ENCODE measurements at regions not wholly inside any gene's neighbourhood (a gene's known extent, or its start where the extent isn't known, plus 50 kb on each side); places are given as distances from the start of the nearest gene placed in this dataset.

GRCh38 chr12:127567531-127567930 is 699.4 kb upstream of the TMEM132C start:
- no CpG with 5 or more reads among the region's 2 CpGs for WGBS (ENCODE audit: extremely low coverage, insufficient read length, low lambda C conversion rate)
- H3K27me3 Mint-ChIP-seq (ENCODE audit: low read depth) = peaks cover 41% of the 10 kb centered on the region

More at GRCh38 chr12:127567531-127567930, 699.4 kb upstream of the TMEM132C start:
- Histone ChIP-seq H3K4me2 (ENCODE audit: insufficient read depth, insufficient read length, low read length) (no peak overlapping the region), H2BK20ac (ENCODE audit: low read depth, low read length, poor library complexity, severe bottlenecking) (no peak overlapping the region), H3K27ac (ENCODE audit: insufficient read length, low read depth, low read length) (no peak overlapping the region), H2AFZ (ENCODE audit: low read length) (no peak overlapping the region), H3T11ph (ENCODE audit: low read length) (no peak overlapping the region), H2AK5ac (ENCODE audit: insufficient read length, low read length) (no peak overlapping the region), H3K56ac (ENCODE audit: insufficient read length, low read depth, low read length) (no peak overlapping the region), H3K14ac (ENCODE audit: insufficient read depth, low read length) (no peak overlapping the region), H3K79me1 (ENCODE audit: insufficient read depth, low read depth, low read length, poor library complexity, severe bottlenecking) (no peaks in the 10 kb centered on the region), H2BK5ac (ENCODE audit: insufficient read length, low read length) (no peak overlapping the region), H3K27me3 (ENCODE audit: insufficient read depth, low read length) (no peaks in the 10 kb centered on the region; the same call in 1 of the 2 replicates), H2BK12ac (ENCODE audit: insufficient read length, low read depth, low read length) (no peak overlapping the region), H3K4me1 (ENCODE audit: insufficient read depth, low read length) (no peaks in the 10 kb centered on the region), H2BK120ac (ENCODE audit: low read depth, low read length, poor library complexity, severe bottlenecking) (no peak overlapping the region), H2BK15ac (ENCODE audit: low read depth, low read length) (no peak overlapping the region; the same call in 1 of the 2 replicates), H4K5ac (ENCODE audit: insufficient read length, low read depth, low read length) (no peak overlapping the region), H4K8ac (replicated peaks; ENCODE audit: insufficient read length, low read depth, low read length) (no peak overlapping the region), H4K91ac (ENCODE audit: insufficient read length, low read depth, low read length) (no peak overlapping the region), H3K9ac (ENCODE audit: extremely low read depth, insufficient read length, low read length) (no peak overlapping the region), H3K4ac (ENCODE audit: low read depth, low read length) (no peak overlapping the region), H4K20me1 (ENCODE audit: control insufficient read depth, insufficient read depth, insufficient read length) (no peaks in the 10 kb centered on the region), H3K18ac (ENCODE audit: insufficient read length, low read depth, low read length) (no peak overlapping the region), H3K23me2 (ENCODE audit: insufficient read length, low read depth, low read length, poor library complexity, severe bottlenecking) (no peaks in the 10 kb centered on the region), H3K79me2 (ENCODE audit: insufficient read depth, low read length) (peaks cover 2% of the 10 kb centered on the region; the same call in 1 of the 2 replicates), H3K23ac (ENCODE audit: insufficient read length, low read depth, low read length) (no peak overlapping the region), H3K9me3 (ENCODE audit: control insufficient read depth, low read depth, low read length) (no peaks in the 10 kb centered on the region)
- no peaks in the 10 kb centered on the region; a peak in 1 of 7 replicates for H3K36me3 Mint-ChIP-seq (ENCODE audit: insufficient read depth in 1 of 3, low read depth in 3 of 3)
- H3K4me1 Mint-ChIP-seq = peaks cover 7 to 11% of the 10 kb centered on the region in 2 experiments; a peak in 3 of 4 replicates
- peaks cover 7% of the 10 kb centered on the region in 2 experiments for H3K9me3 Mint-ChIP-seq
- DNase-seq = no peak
- no peak overlapping the region; a peak in 1 of 5 replicates for H3K4me3 Mint-ChIP-seq
- TF ChIP-seq CTCF (conservative IDR thresholded peaks at IDR 0.05) = no peak
- H3K27ac Mint-ChIP-seq = no peak overlapping the region

Data from H9 (cell line).